ENCODE measurements at regions not wholly inside any gene's neighbourhood (a gene's known extent, or its start where the extent isn't known, plus 50 kb on each side); places are given as distances from the start of the nearest gene placed in this dataset.

GRCh38 chr4:45647823-45648222, 476.0 kb downstream of the GABRG1 start:
- TF ChIP-seq ESRRG (CRISPR knock-in tag; IDR thresholded peaks at IDR 0.05) (no peak), ARNTL (CRISPR knock-in tag; IDR thresholded peaks at IDR 0.05; ENCODE audit: borderline replicate concordance, low read depth) (no peak), BACH2 (CRISPR knock-in tag; IDR thresholded peaks at IDR 0.05; ENCODE audit: borderline replicate concordance) (no peak), CREB5 (CRISPR knock-in tag; IDR thresholded peaks at IDR 0.05; ENCODE audit: low read depth) (no peak), PPARA (CRISPR knock-in tag; IDR thresholded peaks at IDR 0.05; ENCODE audit: borderline replicate concordance) (no peak), PATZ1 (CRISPR knock-in tag; IDR thresholded peaks at IDR 0.05; ENCODE audit: borderline replicate concordance) (no peak), ZNF565 (CRISPR knock-in tag; conservative IDR thresholded peaks at IDR 0.05; ENCODE audit: low read depth) (no peak), TSHZ2 (CRISPR knock-in tag; IDR thresholded peaks at IDR 0.05) (no peak), CSRNP3 (CRISPR knock-in tag; IDR thresholded peaks at IDR 0.05) (no peak), SNAI2 (CRISPR knock-in tag; IDR thresholded peaks at IDR 0.05) (no peak), ZNF70 (CRISPR knock-in tag; IDR thresholded peaks at IDR 0.05) (no peak), ZFP30 (CRISPR knock-in tag; IDR thresholded peaks at IDR 0.05) (no peak), CSDC2 (CRISPR knock-in tag; IDR thresholded peaks at IDR 0.05) (no peak), POU6F1 (CRISPR knock-in tag; IDR thresholded peaks at IDR 0.05; ENCODE audit: borderline replicate concordance, low read depth) (no peak)

All from SK-N-SH treated with all-trans-retinoic acid at 6 μM for 48 hours (cell line).